SK-N-SH (cell line): ENCODE measurements at regions not wholly inside any gene's neighbourhood (a gene's known extent, or its start where the extent isn't known, plus 50 kb on each side); places are given as distances from the start of the nearest gene placed in this dataset.

ENCODE experiments used
- EZH2phosphoT487 ChIP-seq: fragments of 200-600 bp; sonication (generic); IDR thresholded peaks from 2 replicates; pipeline ENCODE4 v1.6.1; 2017; ENCODE audit warnings: low read depth, mixed run types, mild to moderate bottlenecking, antibody characterized with exemption, moderate library complexity, borderline replicate concordance
- MAX ChIP-seq: IDR thresholded peaks from 2 replicates; pipeline ENCODE4 v1.4.0; 2012; ENCODE audit warnings: low read depth

- no peak for TF ChIP-seq EZH2phosphoT487
- TF ChIP-seq MAX = no peak
Measured at GRCh38 chr15:25510146-25510545, 71.3 kb upstream of the UBE3A start.
